OCI-LY1 (cell line): ENCODE measurements at regions not wholly inside any gene's neighbourhood (a gene's known extent, or its start where the extent isn't known, plus 50 kb on each side); places are given as distances from the start of the nearest gene placed in this dataset.

Source experiments
- H2AFZ ChIP-seq: fragments of 200-600 bp; sonication (generic), shearing (Covaris generic); 2 replicates; pipeline ENCODE4 v1.6.0; 2014; ENCODE audit warnings: antibody characterized with exemption, mild to moderate bottlenecking, low read length
- H3F3A ChIP-seq: fragments of 200-600 bp; sonication (generic), shearing (Covaris generic); 2 replicates; pipeline ENCODE4 v1.6.0; 2014; ENCODE audit warnings: mild to moderate bottlenecking, antibody characterized with exemption, low read length, moderate library complexity; ENCODE audit not compliant: insufficient read depth
- H3K27ac ChIP-seq: fragments of 200-600 bp; sonication (generic); 2 replicates; pipeline ENCODE4 v1.5.1; 2014; ENCODE audit warnings: low read length, mixed run types, mild to moderate bottlenecking, low read depth; ENCODE audit not compliant: poor library complexity, severe bottlenecking
- H3K27me3 ChIP-seq: fragments of 200-600 bp; sonication (generic); 2 replicates; pipeline ENCODE4 v1.6.0; 2014; ENCODE audit warnings: antibody characterized with exemption, mild to moderate bottlenecking, low read length, moderate library complexity; ENCODE audit not compliant: insufficient read depth
- H3K36me3 ChIP-seq: fragments of 200-600 bp; sonication (generic); 2 replicates; pipeline ENCODE4 v1.6.1; 2014; ENCODE audit warnings: mild to moderate bottlenecking, antibody characterized with exemption, low read length, moderate library complexity, mixed read lengths; ENCODE audit not compliant: insufficient read depth
- H3K4me1 ChIP-seq: fragments of 200-600 bp; sonication (generic); 2 replicates; pipeline ENCODE4 v1.5.1; 2014; ENCODE audit warnings: mild to moderate bottlenecking, low read length, moderate library complexity; ENCODE audit not compliant: insufficient read depth, severe bottlenecking
- H3K4me2 ChIP-seq: fragments of 200-600 bp; sonication (generic), shearing (Covaris generic); 2 replicates; pipeline ENCODE4 v1.6.1; 2014; ENCODE audit warnings: low read length
- H3K4me3 ChIP-seq: fragments of 200-600 bp; sonication (generic); 2 replicates; pipeline ENCODE4 v1.5.1; 2014; ENCODE audit warnings: low read length, low read depth, mild to moderate bottlenecking, mixed read lengths; ENCODE audit not compliant: poor library complexity, severe bottlenecking
- H3K79me2 ChIP-seq: fragments of 200-600 bp; shearing (Covaris generic); 2 replicates; pipeline ENCODE4 v1.6.1; 2016; ENCODE audit warnings: mixed run types, low read length, mixed read lengths; ENCODE audit not compliant: insufficient read depth
- H3K9ac ChIP-seq: fragments of 200-600 bp; sonication (generic), shearing (Covaris generic); 2 replicates; pipeline ENCODE4 v1.6.1; 2014; ENCODE audit warnings: mild to moderate bottlenecking, low read length, mixed read lengths
- H3K9me2 ChIP-seq: fragments of 200-600 bp; sonication (generic), shearing (Covaris generic); 2 replicates; pipeline ENCODE4 v1.6.1; 2014; ENCODE audit warnings: low read depth, mild to moderate bottlenecking, low read length, mixed read lengths
- H3K9me3 ChIP-seq: fragments of 200-600 bp; shearing (Covaris generic); 2 replicates; pipeline ENCODE4 v1.6.1; 2014; ENCODE audit warnings: low read length, mixed read lengths
- H4K20me1 ChIP-seq: fragments of 200-600 bp; sonication (generic), shearing (Covaris generic); 2 replicates; pipeline ENCODE4 v1.6.0; 2016; ENCODE audit warnings: mild to moderate bottlenecking, low read length; ENCODE audit not compliant: insufficient read depth
- EZH2 ChIP-seq: fragments of 200-600 bp; sonication (generic), shearing (Covaris generic); IDR thresholded peaks from 2 replicates; pipeline ENCODE4 v1.8.0; 2017; ENCODE audit warnings: borderline replicate concordance, mixed run types, mild to moderate bottlenecking, antibody characterized with exemption, low read length, moderate library complexity, mixed read lengths
- TF ChIP-seq, protein P1 (sequence below): fragments of 200-600 bp; sonication (generic), shearing (Covaris generic); IDR thresholded peaks from 2 replicates; pipeline ENCODE4 v1.5.1; 2017; ENCODE audit warnings: mild to moderate bottlenecking, antibody characterized with exemption, low read length, moderate library complexity, mixed read lengths

DNA sequence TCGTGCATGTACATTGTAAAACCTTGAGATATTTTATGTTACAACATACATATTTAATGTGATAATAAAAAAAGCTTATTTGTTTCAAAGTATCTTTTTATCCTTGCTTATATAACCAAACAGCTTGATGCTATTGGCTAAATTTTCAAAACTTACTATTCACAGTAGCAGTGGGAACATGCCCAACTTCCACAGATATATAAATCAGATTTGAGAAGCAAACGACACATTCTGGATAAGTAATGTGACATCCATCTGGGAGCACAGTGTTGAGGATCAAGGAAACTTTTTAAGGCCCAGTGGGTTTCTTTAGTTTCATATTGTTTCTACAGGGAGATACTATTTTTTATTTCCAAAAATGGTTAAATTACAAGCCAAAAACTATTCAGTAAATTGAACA is 350.7 kb downstream of the SEC23A start:
- no peaks in the 10 kb centered on the region for H3K9me3 ChIP-seq
- no peak overlapping the region for H2AFZ ChIP-seq
- TF ChIP-seq EZH2, result no peak
- TF ChIP-seq, protein P1, sequence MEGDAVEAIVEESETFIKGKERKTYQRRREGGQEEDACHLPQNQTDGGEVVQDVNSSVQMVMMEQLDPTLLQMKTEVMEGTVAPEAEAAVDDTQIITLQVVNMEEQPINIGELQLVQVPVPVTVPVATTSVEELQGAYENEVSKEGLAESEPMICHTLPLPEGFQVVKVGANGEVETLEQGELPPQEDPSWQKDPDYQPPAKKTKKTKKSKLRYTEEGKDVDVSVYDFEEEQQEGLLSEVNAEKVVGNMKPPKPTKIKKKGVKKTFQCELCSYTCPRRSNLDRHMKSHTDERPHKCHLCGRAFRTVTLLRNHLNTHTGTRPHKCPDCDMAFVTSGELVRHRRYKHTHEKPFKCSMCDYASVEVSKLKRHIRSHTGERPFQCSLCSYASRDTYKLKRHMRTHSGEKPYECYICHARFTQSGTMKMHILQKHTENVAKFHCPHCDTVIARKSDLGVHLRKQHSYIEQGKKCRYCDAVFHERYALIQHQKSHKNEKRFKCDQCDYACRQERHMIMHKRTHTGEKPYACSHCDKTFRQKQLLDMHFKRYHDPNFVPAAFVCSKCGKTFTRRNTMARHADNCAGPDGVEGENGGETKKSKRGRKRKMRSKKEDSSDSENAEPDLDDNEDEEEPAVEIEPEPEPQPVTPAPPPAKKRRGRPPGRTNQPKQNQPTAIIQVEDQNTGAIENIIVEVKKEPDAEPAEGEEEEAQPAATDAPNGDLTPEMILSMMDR, result no peak
- no peaks in the 10 kb centered on the region for H3K36me3 ChIP-seq
- H3F3A ChIP-seq, result no peaks in the 10 kb centered on the region
- no peak overlapping the region for H3K9ac ChIP-seq
- no peaks in the 10 kb centered on the region for H3K79me2 ChIP-seq
- no peak overlapping the region for H3K4me3 ChIP-seq
- H3K4me2 ChIP-seq, result no peak overlapping the region
- H4K20me1 ChIP-seq, result no peaks in the 10 kb centered on the region
- no peaks in the 10 kb centered on the region for H3K9me2 ChIP-seq
- no peak overlapping the region for H3K27ac ChIP-seq
- H3K27me3 ChIP-seq, result no peaks in the 10 kb centered on the region
- H3K4me1 ChIP-seq, result no peaks in the 10 kb centered on the region

DNA sequence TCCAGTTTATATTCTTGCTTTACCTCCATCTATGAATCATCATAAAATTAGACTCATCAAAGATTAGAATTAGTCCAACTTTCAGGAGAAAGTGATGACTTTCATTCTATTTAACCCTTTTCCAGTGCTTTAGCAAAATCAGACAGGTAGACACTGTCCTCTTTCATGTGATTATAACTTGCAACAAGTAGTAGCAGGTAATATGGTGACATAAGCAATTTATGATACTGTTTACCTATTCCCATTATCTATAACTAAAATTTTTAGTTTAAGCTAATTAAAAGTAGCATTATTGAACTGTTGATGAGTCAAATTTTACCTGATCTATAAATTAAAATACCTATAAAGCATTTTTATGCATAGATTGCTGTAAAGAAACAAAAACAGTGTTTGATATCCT is 351.6 kb downstream of the SEC23A start:
- no peaks in the 10 kb centered on the region for H4K20me1 ChIP-seq

DNA sequence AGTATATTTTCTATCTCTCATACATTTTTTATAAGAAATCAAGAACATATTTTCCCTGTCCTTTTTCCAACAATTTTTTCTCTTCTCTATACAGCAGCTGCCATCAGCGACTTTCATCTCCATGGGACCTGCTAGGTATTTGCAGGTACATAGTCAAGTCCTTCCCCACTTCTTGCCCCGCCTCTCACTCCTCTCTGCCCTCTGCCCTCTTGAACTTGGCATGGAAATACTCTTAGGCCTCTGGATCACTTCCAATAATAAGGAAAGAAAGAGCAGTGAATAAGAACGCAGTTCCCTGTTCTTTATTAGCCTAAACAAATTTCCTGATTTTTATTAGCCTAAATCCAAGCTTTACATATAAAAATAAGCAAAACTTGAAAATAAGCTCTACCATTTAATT is 353.1 kb downstream of the SEC23A start:
- H3K4me3 ChIP-seq, result no peak overlapping the region
- H3K79me2 ChIP-seq, result no peaks in the 10 kb centered on the region
- no peaks in the 10 kb centered on the region for H3K27me3 ChIP-seq
- no peaks in the 10 kb centered on the region for H3K36me3 ChIP-seq
- H3F3A ChIP-seq, result no peaks in the 10 kb centered on the region
- no peak for TF ChIP-seq EZH2
- TF ChIP-seq, protein P1, result no peak
- H3K9me2 ChIP-seq, result no peaks in the 10 kb centered on the region
- H3K9ac ChIP-seq, result no peak overlapping the region
- H3K27ac ChIP-seq, result no peak overlapping the region
- no peak overlapping the region for H2AFZ ChIP-seq
- H4K20me1 ChIP-seq, result no peaks in the 10 kb centered on the region
- no peak overlapping the region for H3K4me2 ChIP-seq
- H3K9me3 ChIP-seq, result no peaks in the 10 kb centered on the region
- no peaks in the 10 kb centered on the region for H3K4me1 ChIP-seq

More for the DNA sequence above, 351.6 kb downstream of the SEC23A start:
- Histone ChIP-seq H2AFZ (no peak overlapping the region), H3K36me3 (no peaks in the 10 kb centered on the region), H3K4me3 (no peak overlapping the region), H3K4me1 (no peaks in the 10 kb centered on the region), H3F3A (no peaks in the 10 kb centered on the region), H3K79me2 (no peaks in the 10 kb centered on the region), H3K4me2 (no peak overlapping the region), H3K9me2 (no peaks in the 10 kb centered on the region), H3K27ac (no peak overlapping the region), H3K9me3 (no peaks in the 10 kb centered on the region), H3K9ac (no peak overlapping the region), H3K27me3 (no peaks in the 10 kb centered on the region)
- no peak for TF ChIP-seq EZH2
- TF ChIP-seq, protein P1, result no peak
